Activated CD8-positive, alpha-beta T cell treated with anti-CD3 and anti-CD28 coated beads, Interleukin-2, amount 10 ng/mL, durations not matched to agents 7 days and 5 days (primary cell): ENCODE measurements at regions not wholly inside any gene's neighbourhood (a gene's known extent, or its start where the extent isn't known, plus 50 kb on each side); places are given as distances from the start of the nearest gene placed in this dataset.
A peak's percentile ranks its signal among the peaks of the same experiment; 100 is the strongest.
"Not testable (repeated sequence)": the region's sequence is repeated elsewhere in the genome, so short reads cannot be mapped to it uniquely, and the experiment has no call there.

Experiments
- ATAC-seq: fragments of 150-1000 bp; cut with Tn5 transposase; one replicate; pipeline ENCODE4 v1.10.0; 2021; ENCODE audit warnings: moderate library complexity
- CTCF ChIA-PET: fragments of 350-600 bp; sonication (Branson Sonifier 250); formaldehyde crosslinking; loops from one replicate; lab custom pipeline; 2021; ENCODE audit warnings: antibody characterized with exemption; lab: Charles Lee
- POLR2A ChIA-PET: fragments of 350-600 bp; sonication (Branson Sonifier 250); formaldehyde crosslinking; loops from one replicate; lab custom pipeline; 2021; ENCODE audit warnings: antibody characterized with exemption; lab: Charles Lee
- DNase-seq: peaks from one replicate; pipeline ENCODE4 v3.0.0-alpha.2; 2020
- H3K27ac Mint-ChIP-seq: one replicate; pipeline ENCODE4 v1.8.0; 2021; ENCODE audit warnings: mild to moderate bottlenecking, mixed read lengths
- H3K27me3 Mint-ChIP-seq: one replicate; pipeline ENCODE4 v1.8.0; 2021; ENCODE audit warnings: low read depth, mixed read lengths
- H3K36me3 Mint-ChIP-seq: one replicate; pipeline ENCODE4 v1.8.0; 2021; ENCODE audit warnings: low read depth, mixed read lengths
- H3K4me1 Mint-ChIP-seq: one replicate; pipeline ENCODE4 v1.8.0; 2021; ENCODE audit warnings: low read depth, mixed read lengths
- H3K4me3 Mint-ChIP-seq: one replicate; pipeline ENCODE4 v1.8.0; 2021; ENCODE audit warnings: mild to moderate bottlenecking, mixed read lengths
- H3K9me3 Mint-ChIP-seq: one replicate; pipeline ENCODE4 v1.8.0; 2022; ENCODE audit warnings: mixed read lengths; ENCODE audit not compliant: insufficient read depth

GRCh38 chr12:46536316-46536715 is 163.7 kb upstream of the SLC38A2 start:
- H3K4me1 Mint-ChIP-seq, CTCF ChIA-PET, H3K9me3 Mint-ChIP-seq, DNase-seq, POLR2A ChIA-PET, H3K27ac Mint-ChIP-seq, ATAC-seq, H3K4me3 Mint-ChIP-seq, H3K27me3 Mint-ChIP-seq: not testable (repeated sequence)
- peaks cover 20% of the 10 kb centered on the region for H3K36me3 Mint-ChIP-seq

- Mint-ChIP-seq H3K27me3 (no peaks in the 10 kb centered on the region), H3K9me3 (peaks cover 4% of the 10 kb centered on the region), H3K36me3 (peaks cover 18% of the 10 kb centered on the region), H3K4me3 (no peak overlapping the region), H3K4me1 (no peaks in the 10 kb centered on the region), H3K27ac (no peak overlapping the region)
- CTCF ChIA-PET: no interaction called here
- no peak for ATAC-seq
- no peak for DNase-seq
- POLR2A ChIA-PET: no interaction called here
These were observed 163.3 kb upstream of the SLC38A2 start for GRCh38 chr12:46535907-46536306.

- Mint-ChIP-seq H3K27ac (no peak overlapping the region), H3K4me1 (no peaks in the 10 kb centered on the region), H3K4me3 (no peak overlapping the region), H3K27me3 (no peaks in the 10 kb centered on the region), H3K9me3 (peaks cover 4% of the 10 kb centered on the region), H3K36me3 (peaks cover 13% of the 10 kb centered on the region)
- no peak for ATAC-seq
- POLR2A ChIA-PET: no interaction called here
- DNase-seq: no peak
- CTCF ChIA-PET: interaction anchor here (1.5 kb wide), 1 partner anchor 10 kb away, joined by 7 read pairs; no protein-coding TSS in a partner anchor
These were observed 162.8 kb upstream of the SLC38A2 start for GRCh38 chr12:46535376-46535775.

- DNase-seq (no peak), ATAC-seq (no peak)
- POLR2A ChIA-PET: interaction anchor here (0.9 to 1.0 kb wide), 2 partner anchors 12 to 162 kb away, joined by 3 to 4 read pairs; no protein-coding TSS in a partner anchor
- no peak overlapping the region for H3K4me3 Mint-ChIP-seq
- H3K36me3 Mint-ChIP-seq: peaks cover 14% of the 10 kb centered on the region
- H3K9me3 Mint-ChIP-seq: peaks cover 6% of the 10 kb centered on the region
- H3K27ac Mint-ChIP-seq: no peak overlapping the region
- H3K4me1 Mint-ChIP-seq: no peaks in the 10 kb centered on the region
- no peaks in the 10 kb centered on the region for H3K27me3 Mint-ChIP-seq
- CTCF ChIA-PET: interaction anchor here (1.5 kb wide), 1 partner anchor 9 kb away, joined by 7 read pairs; no protein-coding TSS in a partner anchor
These were observed 161.8 kb upstream of the SLC38A2 start for GRCh38 chr12:46534327-46534840.

GRCh38 chr12:46533723-46534122 is 161.2 kb upstream of the SLC38A2 start:
- H3K27ac Mint-ChIP-seq: no peak overlapping the region
- ATAC-seq: no peak
- H3K4me1 Mint-ChIP-seq: no peaks in the 10 kb centered on the region
- ChIA-PET POLR2A (interaction anchor here (0.9 to 1.0 kb wide), 2 partner anchors 13 to 162 kb away, joined by 3 to 4 read pairs; no protein-coding TSS in a partner anchor), CTCF (interaction anchor here (1.5 kb wide), 1 partner anchor 9 kb away, joined by 7 read pairs; no protein-coding TSS in a partner anchor)
- no peak for DNase-seq
- no peaks in the 10 kb centered on the region for H3K27me3 Mint-ChIP-seq
- H3K4me3 Mint-ChIP-seq: no peak overlapping the region
- H3K36me3 Mint-ChIP-seq: peaks cover 15% of the 10 kb centered on the region
- H3K9me3 Mint-ChIP-seq: peaks cover 5% of the 10 kb centered on the region

- ChIA-PET POLR2A (interaction anchor here (1.3 kb wide), 1 partner anchor 8 kb away, joined by 3 read pairs; no protein-coding TSS in a partner anchor), CTCF (no interaction called here)
- Mint-ChIP-seq H3K9me3 (peaks cover 13% of the 10 kb centered on the region), H3K27ac (no peak overlapping the region), H3K27me3 (no peaks in the 10 kb centered on the region), H3K4me3 (no peak overlapping the region), H3K36me3 (peaks cover 27% of the 10 kb centered on the region), H3K4me1 (no peaks in the 10 kb centered on the region)
- no peak for DNase-seq
- no peak for ATAC-seq
These were observed 159.2 kb upstream of the SLC38A2 start for GRCh38 chr12:46531804-46532203.

- Mint-ChIP-seq H3K36me3 (peaks cover 33% of the 10 kb centered on the region), H3K27me3 (no peaks in the 10 kb centered on the region), H3K4me3 (no peak overlapping the region), H3K9me3 (peaks cover 13% of the 10 kb centered on the region), H3K4me1 (no peaks in the 10 kb centered on the region), H3K27ac (no peak overlapping the region)
- POLR2A ChIA-PET: interaction anchor here (1.3 kb wide), 1 partner anchor 8 kb away, joined by 3 read pairs; no protein-coding TSS in a partner anchor
- CTCF ChIA-PET: no interaction called here
- no peak for DNase-seq
- ATAC-seq: no peak
These were observed 158.6 kb upstream of the SLC38A2 start for GRCh38 chr12:46531059-46531785.

- Mint-ChIP-seq H3K36me3 (peaks cover 36% of the 10 kb centered on the region), H3K9me3 (peaks cover 13% of the 10 kb centered on the region), H3K4me1 (no peaks in the 10 kb centered on the region), H3K27me3 (no peaks in the 10 kb centered on the region), H3K4me3 (no peak overlapping the region), H3K27ac (no peak overlapping the region)
- ChIA-PET POLR2A (no interaction called here), CTCF (no interaction called here)
- DNase-seq: no peak
- no peak for ATAC-seq
These were observed 157.9 kb upstream of the SLC38A2 start for GRCh38 chr12:46530373-46531056.

- H3K4me3 Mint-ChIP-seq: no peak overlapping the region
- no peak for ATAC-seq
- H3K36me3 Mint-ChIP-seq: peaks cover 50% of the 10 kb centered on the region
- no peak for DNase-seq
- H3K27ac Mint-ChIP-seq: no peak overlapping the region
- H3K9me3 Mint-ChIP-seq: peaks cover 13% of the 10 kb centered on the region
- CTCF ChIA-PET: interaction anchor here (1.2 to 2.0 kb wide), 2 partner anchors 8 to 11 kb away, joined by 3 to 7 read pairs; no protein-coding TSS in a partner anchor
- POLR2A ChIA-PET: no interaction called here
- H3K4me1 Mint-ChIP-seq: peaks cover 37% of the 10 kb centered on the region
- no peaks in the 10 kb centered on the region for H3K27me3 Mint-ChIP-seq
These were observed 153.7 kb upstream of the SLC38A2 start for GRCh38 chr12:46526233-46526632.

- H3K4me1 Mint-ChIP-seq: peaks cover 47% of the 10 kb centered on the region
- peaks cover 49% of the 10 kb centered on the region for H3K36me3 Mint-ChIP-seq
- ChIA-PET POLR2A (interaction anchor here (0.9 to 3.1 kb wide), 6 partner anchors 9 to 256 kb away, joined by 3 to 18 read pairs (median 7); partner anchors contain the start of gene SLC38A1), CTCF (interaction anchor here (0.7 to 2.0 kb wide), 14 partner anchors 10 to 534 kb away, joined by 3 to 9 read pairs (median 4); no protein-coding TSS in a partner anchor)
- H3K9me3 Mint-ChIP-seq: peaks cover 8% of the 10 kb centered on the region
- peak overlapping the region; percentile 95 for H3K27ac Mint-ChIP-seq
- peak overlapping the region; percentile 69 for H3K4me3 Mint-ChIP-seq
- DNase-seq (no peak), ATAC-seq (no peak)
- no peaks in the 10 kb centered on the region for H3K27me3 Mint-ChIP-seq
These were observed 152.2 kb upstream of the SLC38A2 start for GRCh38 chr12:46524778-46525177.

- DNase-seq (peak; percentile 64), ATAC-seq (peak; percentile 92)
- Mint-ChIP-seq H3K4me1 (peaks cover 53% of the 10 kb centered on the region), H3K27me3 (no peaks in the 10 kb centered on the region), H3K9me3 (peaks cover 8% of the 10 kb centered on the region), H3K36me3 (peaks cover 52% of the 10 kb centered on the region), H3K4me3 (peak overlapping the region; percentile 69), H3K27ac (peak overlapping the region; percentile 95)
- ChIA-PET CTCF (interaction anchor here (0.7 to 2.0 kb wide), 22 partner anchors 9 to 873 kb away, joined by 3 to 9 read pairs (median 4); no protein-coding TSS in a partner anchor), POLR2A (interaction anchor here (0.7 to 3.1 kb wide), 16 partner anchors 8 to 255 kb away, joined by 3 to 18 read pairs (median 4); partner anchors contain the start of gene SLC38A1)
These were observed 151.5 kb upstream of the SLC38A2 start for GRCh38 chr12:46523863-46524770.
